ENCODE measurements at regions not wholly inside any gene's neighbourhood (a gene's known extent, or its start where the extent isn't known, plus 50 kb on each side); places are given as distances from the start of the nearest gene placed in this dataset.

- no peaks in the 10 kb centered on the region for H3K36me3 ChIP-seq (ENCODE audit: control insufficient read depth, insufficient read depth, low read length)
- H3K27ac ChIP-seq, result no peak overlapping the region
- no peak overlapping the region for H3K9ac ChIP-seq
- H3K4me1 ChIP-seq, result no peaks in the 10 kb centered on the region
- no peak for TF ChIP-seq CTCF (IDR thresholded peaks at IDR 0.05)
- H3K4me3 ChIP-seq (ENCODE audit: low read depth, low read length), result no peak overlapping the region
- H3K9me3 ChIP-seq (ENCODE audit: control insufficient read depth, low read length), result no peaks in the 10 kb centered on the region
- no peaks in the 10 kb centered on the region for H3K27me3 ChIP-seq (ENCODE audit: control insufficient read depth, insufficient read depth, low read length)
- H3K4me2 ChIP-seq (ENCODE audit: low read length), result no peak overlapping the region
- no peak overlapping the region for H2AFZ ChIP-seq
- no peaks in the 10 kb centered on the region for H3K79me2 ChIP-seq
Observed at GRCh38 chr2:242019344-242019743, 149.8 kb downstream of the RTP5 start.

DNA sequence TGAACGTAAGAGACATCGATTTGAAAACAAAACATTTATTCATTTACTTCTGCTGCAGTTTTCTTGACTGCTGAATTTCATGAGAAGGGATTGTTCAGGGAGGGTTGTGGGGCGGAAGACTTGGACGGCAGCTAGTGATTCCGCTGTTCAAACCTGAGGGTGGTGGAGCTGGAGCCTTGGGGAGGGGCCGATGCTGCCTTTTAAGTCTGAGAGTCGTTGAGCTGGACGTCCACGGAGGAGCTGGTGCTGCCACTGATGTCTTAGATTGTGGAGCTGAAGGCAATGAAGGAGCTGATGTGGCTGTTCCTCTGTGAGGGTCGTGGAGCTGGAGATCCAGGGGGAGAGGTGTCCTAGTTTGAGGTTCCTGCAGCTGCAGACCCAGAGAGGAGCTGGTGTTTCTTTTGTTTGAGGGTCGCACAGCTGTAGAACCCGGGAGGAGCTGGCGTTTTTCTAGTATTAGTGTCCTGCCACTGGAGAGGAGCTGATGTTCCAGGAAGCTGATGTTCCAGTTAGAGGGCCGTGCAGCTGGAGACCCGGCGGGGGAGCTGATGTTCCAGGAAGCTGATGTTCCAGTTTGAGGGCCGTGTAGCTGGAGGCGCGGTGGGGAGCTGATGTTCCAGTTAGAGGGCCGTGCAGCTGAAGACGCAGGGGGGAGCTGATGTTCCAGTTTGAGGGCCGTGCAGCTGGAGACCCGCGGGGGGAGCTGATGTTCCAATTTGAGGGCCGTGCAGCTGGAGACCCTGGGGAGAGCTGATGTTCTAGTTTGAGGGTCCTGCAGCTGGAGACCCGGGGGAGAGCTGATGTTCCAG lies 150.9 kb downstream of the RTP5 start:
- Histone ChIP-seq H3K4me1 (no peaks in the 10 kb centered on the region), H3K27me3 (ENCODE audit: control insufficient read depth, insufficient read depth, low read length) (no peaks in the 10 kb centered on the region), H3K9me3 (ENCODE audit: control insufficient read depth, low read length) (no peaks in the 10 kb centered on the region), H2AFZ (no peak overlapping the region), H3K36me3 (ENCODE audit: control insufficient read depth, insufficient read depth, low read length) (no peaks in the 10 kb centered on the region), H3K4me2 (ENCODE audit: low read length) (no peak overlapping the region), H3K79me2 (no peaks in the 10 kb centered on the region), H3K27ac (no peak overlapping the region), H3K4me3 (ENCODE audit: low read depth, low read length) (no peak overlapping the region), H3K9ac (no peak overlapping the region)
- no peak for TF ChIP-seq CTCF (IDR thresholded peaks at IDR 0.05)

- Histone ChIP-seq H3K4me1 (no peaks in the 10 kb centered on the region), H3K4me3 (ENCODE audit: low read depth, low read length) (no peak overlapping the region), H3K9me3 (ENCODE audit: control insufficient read depth, low read length) (no peaks in the 10 kb centered on the region), H3K4me2 (ENCODE audit: low read length) (no peak overlapping the region), H3K79me2 (no peaks in the 10 kb centered on the region), H3K27ac (no peak overlapping the region), H3K9ac (no peak overlapping the region), H3K27me3 (ENCODE audit: control insufficient read depth, insufficient read depth, low read length) (no peaks in the 10 kb centered on the region), H2AFZ (no peak overlapping the region), H3K36me3 (ENCODE audit: control insufficient read depth, insufficient read depth, low read length) (no peaks in the 10 kb centered on the region)
- TF ChIP-seq CTCF (IDR thresholded peaks at IDR 0.05), result no peak
Observed at GRCh38 chr2:242022550-242023290, 153.2 kb downstream of the RTP5 start.

DNA sequence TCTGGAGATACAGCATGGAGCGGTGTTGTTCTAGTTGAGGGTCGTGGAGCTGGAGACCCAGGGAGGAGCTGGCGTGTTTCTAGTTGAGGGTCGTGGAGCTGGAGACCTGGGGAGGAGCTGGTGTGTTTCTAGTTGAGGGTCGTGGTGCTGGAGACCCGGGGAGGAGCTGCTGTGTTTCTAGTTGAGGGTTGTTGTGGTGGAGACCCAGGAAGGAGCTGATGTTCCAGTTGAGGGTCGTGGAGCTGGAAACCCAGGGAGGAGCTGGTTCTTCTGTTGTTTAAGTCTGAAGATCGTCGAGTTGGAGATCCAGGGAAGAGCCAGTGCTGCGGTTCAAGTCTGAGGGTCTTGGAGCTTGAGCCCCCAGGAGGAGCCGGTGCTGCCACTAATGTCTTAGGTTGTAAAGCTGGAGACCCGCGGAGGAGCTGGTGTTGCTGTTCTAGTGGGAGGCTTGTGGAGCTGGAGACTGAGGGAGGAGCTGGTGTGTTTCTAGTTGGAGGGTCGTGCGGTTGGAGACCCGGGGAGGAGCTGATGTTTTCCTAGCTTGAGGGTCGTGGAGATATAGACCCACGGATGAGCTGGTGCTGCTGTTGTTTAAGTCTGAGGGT lies 155.3 kb downstream of the RTP5 start:
- Histone ChIP-seq H3K79me2 (no peaks in the 10 kb centered on the region), H3K4me2 (ENCODE audit: low read length) (no peak overlapping the region), H3K9ac (no peak overlapping the region), H3K27ac (no peak overlapping the region), H3K9me3 (ENCODE audit: control insufficient read depth, low read length) (no peaks in the 10 kb centered on the region), H2AFZ (no peak overlapping the region), H3K36me3 (ENCODE audit: control insufficient read depth, insufficient read depth, low read length) (no peaks in the 10 kb centered on the region), H3K27me3 (ENCODE audit: control insufficient read depth, insufficient read depth, low read length) (no peaks in the 10 kb centered on the region), H3K4me3 (ENCODE audit: low read depth, low read length) (no peak overlapping the region), H3K4me1 (no peaks in the 10 kb centered on the region)
- TF ChIP-seq CTCF (IDR thresholded peaks at IDR 0.05), result no peak
